ENCODE measurements at regions not wholly inside any gene's neighbourhood (a gene's known extent, or its start where the extent isn't known, plus 50 kb on each side); places are given as distances from the start of the nearest gene placed in this dataset.

DNA sequence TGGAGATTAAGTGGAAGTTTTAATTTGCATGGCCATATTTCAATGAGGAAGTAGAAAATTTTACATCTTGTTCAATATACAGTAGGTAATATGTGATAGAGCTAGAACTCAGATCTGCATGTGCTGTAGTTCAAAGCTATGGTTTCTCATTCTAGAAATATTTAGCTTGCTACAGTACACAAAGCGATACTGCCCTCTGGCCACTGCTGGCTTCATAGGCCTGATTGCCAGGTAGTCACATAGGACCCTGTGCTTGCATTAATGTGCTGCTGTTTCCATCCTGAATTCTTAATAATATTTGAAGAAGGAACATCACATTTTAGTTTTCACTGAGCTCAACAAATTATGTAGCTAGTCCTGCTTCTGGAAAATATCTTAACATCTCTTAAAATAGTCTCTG is 87.0 kb downstream of the PLSCR2 start:
- no peak for DNase-seq (ENCODE audit: low spot score)
- no peaks in the 10 kb centered on the region for H3K9me3 ChIP-seq
- H3K36me3 ChIP-seq = no peaks in the 10 kb centered on the region
- no peak overlapping the region for H3K27ac ChIP-seq
- no peaks in the 10 kb centered on the region for H3K27me3 ChIP-seq
- H3K4me1 ChIP-seq = no peaks in the 10 kb centered on the region
- no peak overlapping the region for H3K4me3 ChIP-seq
- TF ChIP-seq, protein P1, sequence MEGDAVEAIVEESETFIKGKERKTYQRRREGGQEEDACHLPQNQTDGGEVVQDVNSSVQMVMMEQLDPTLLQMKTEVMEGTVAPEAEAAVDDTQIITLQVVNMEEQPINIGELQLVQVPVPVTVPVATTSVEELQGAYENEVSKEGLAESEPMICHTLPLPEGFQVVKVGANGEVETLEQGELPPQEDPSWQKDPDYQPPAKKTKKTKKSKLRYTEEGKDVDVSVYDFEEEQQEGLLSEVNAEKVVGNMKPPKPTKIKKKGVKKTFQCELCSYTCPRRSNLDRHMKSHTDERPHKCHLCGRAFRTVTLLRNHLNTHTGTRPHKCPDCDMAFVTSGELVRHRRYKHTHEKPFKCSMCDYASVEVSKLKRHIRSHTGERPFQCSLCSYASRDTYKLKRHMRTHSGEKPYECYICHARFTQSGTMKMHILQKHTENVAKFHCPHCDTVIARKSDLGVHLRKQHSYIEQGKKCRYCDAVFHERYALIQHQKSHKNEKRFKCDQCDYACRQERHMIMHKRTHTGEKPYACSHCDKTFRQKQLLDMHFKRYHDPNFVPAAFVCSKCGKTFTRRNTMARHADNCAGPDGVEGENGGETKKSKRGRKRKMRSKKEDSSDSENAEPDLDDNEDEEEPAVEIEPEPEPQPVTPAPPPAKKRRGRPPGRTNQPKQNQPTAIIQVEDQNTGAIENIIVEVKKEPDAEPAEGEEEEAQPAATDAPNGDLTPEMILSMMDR (IDR thresholded peaks at IDR 0.05) = no peak

DNA sequence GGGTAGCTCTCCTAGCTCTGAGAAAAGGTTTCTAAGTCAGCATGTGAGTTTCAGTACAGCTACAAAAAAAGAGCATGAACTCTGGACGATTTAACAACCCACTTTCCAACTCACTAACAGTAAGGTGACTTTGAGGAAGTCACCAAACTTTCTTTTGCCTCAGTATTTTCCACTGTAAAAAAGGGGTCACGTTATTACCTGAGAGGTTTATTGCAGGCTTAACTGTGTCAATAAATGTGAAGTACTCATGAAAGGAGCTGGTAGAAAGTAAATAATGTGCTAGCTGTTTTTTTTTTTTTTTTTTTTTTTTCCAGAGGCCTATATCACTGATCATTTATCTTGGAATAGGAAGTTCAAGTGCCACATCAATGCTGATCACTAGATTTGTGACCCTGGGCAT is 89.3 kb downstream of the PLSCR2 start:
- Histone ChIP-seq H3K9me3 (no peaks in the 10 kb centered on the region), H3K27ac (no peak overlapping the region), H3K4me3 (no peak overlapping the region), H3K4me1 (no peaks in the 10 kb centered on the region), H3K27me3 (no peaks in the 10 kb centered on the region), H3K36me3 (no peaks in the 10 kb centered on the region)
- DNase-seq (ENCODE audit: low spot score) = no peak
- TF ChIP-seq, protein P1 (IDR thresholded peaks at IDR 0.05) = no peak

DNA sequence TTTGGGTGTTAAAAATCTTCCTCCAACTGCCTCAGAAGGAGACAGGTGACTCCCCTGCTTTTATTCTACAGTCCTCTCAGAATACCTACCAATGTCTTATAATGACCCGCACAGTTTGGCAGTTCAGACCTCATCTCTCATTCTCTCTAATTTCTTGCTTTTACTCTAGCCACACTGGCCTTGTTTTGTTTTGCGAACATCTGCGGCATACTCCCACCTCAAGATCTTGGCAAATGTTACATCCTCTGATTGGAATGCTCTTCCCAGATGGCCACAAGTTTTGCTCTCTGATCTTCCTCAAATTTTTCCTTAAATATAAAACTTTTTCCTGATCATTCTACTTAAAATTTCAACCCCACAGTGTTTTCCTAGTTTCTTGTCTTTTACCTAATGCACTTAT is 94.1 kb downstream of the PLSCR2 start:
- Histone ChIP-seq H3K27me3 (no peaks in the 10 kb centered on the region), H3K4me3 (no peak overlapping the region), H3K27ac (no peak overlapping the region), H3K9me3 (peaks cover 0 to 16% of the 10 kb centered on the region in 2 donors), H3K36me3 (no peaks in the 10 kb centered on the region), H3K4me1 (no peaks in the 10 kb centered on the region)
- TF ChIP-seq, protein P1 (IDR thresholded peaks at IDR 0.05) = no peak
- no peak for DNase-seq (ENCODE audit: low spot score)

DNA sequence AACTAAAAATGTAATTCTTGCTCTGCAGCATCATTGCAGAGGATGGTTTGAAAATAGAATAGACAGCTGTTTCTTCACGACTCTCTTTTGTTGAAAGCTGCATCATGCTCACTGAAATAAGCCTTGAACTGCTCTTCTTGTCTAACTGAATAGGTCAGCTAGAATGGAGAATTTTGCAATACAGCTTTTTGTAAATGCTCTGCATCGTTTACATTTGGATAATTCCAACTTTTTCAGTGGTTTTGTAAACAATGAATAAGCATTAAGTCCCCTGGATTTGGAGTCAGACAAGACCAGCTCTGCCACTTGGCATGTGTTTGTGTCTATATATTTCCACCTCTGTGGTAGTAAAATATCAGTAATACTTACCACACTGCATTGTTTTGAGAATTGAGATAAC is 95.2 kb downstream of the PLSCR2 start:
- no peak overlapping the region for H3K4me3 ChIP-seq
- H3K4me1 ChIP-seq = no peaks in the 10 kb centered on the region
- no peaks in the 10 kb centered on the region for H3K36me3 ChIP-seq
- peaks cover 0 to 16% of the 10 kb centered on the region in 2 donors for H3K9me3 ChIP-seq
- TF ChIP-seq, protein P1 (IDR thresholded peaks at IDR 0.05) = no peak
- no peak for DNase-seq (ENCODE audit: low spot score)
- H3K27me3 ChIP-seq = no peaks in the 10 kb centered on the region
- no peak overlapping the region for H3K27ac ChIP-seq

DNA sequence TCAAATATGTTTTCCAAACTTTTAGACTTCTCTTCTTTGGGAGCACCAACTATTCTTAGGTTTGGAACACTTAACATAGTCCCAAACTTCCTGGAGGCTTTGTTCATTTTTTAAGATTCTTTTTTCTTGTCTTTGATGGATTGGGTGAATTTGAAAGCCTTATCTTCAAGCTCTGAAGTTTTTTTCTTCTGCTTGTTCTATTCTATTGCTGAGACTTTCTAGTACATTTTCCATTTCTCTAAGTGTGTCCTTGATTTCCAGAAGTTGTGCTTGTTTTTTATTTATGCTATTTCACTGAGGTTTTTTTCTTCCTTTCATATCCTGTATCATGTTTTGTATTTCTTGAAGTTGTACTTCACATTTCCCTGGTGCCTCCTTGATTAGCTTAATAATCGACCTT is 97.5 kb downstream of the PLSCR2 start:
- no peaks in the 10 kb centered on the region for H3K4me1 ChIP-seq
- H3K36me3 ChIP-seq = no peaks in the 10 kb centered on the region
- DNase-seq (ENCODE audit: low spot score) = no peak
- peaks cover 0 to 16% of the 10 kb centered on the region in 2 donors for H3K9me3 ChIP-seq
- no peak overlapping the region for H3K4me3 ChIP-seq
- H3K27me3 ChIP-seq = no peaks in the 10 kb centered on the region
- TF ChIP-seq, protein P1 (IDR thresholded peaks at IDR 0.05) = no peak
- H3K27ac ChIP-seq = no peak overlapping the region

DNA sequence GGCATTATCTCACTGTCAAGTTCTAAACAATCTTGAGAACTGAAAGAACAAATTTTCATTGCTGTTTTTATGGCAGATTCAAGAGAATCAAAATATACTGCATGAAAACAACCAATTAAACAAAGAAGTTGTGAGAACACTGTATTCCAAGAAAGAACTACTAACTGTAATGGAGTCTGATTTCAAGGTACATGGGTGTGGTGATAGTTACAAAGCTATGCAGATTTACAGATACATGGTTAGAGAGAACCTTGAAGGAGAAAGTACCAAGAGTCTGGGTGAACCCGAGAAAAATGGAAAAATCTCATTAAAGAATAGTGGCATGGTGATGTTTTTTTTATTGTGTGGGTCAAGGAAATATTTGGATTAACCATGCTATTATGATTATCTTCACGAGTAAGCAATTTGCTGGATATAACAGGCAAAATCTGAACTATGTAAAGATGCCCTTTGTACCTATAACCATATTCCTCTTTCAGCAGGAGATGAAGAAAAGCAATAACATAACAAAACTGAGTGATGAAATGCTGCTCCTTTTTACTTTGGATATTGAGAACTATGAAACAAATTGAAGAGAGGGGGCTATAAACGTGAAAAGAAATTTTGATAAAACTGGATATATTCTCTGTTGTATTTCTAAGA is 100.4 kb downstream of the PLSCR2 start:
- TF ChIP-seq, protein P1 (IDR thresholded peaks at IDR 0.05) = no peak
- no peaks in the 10 kb centered on the region for H3K4me1 ChIP-seq

More for the DNA sequence above, 100.4 kb downstream of the PLSCR2 start:
- H3K27me3 ChIP-seq = no peaks in the 10 kb centered on the region
- no peak overlapping the region for H3K4me3 ChIP-seq
- H3K36me3 ChIP-seq = no peaks in the 10 kb centered on the region
- no peak overlapping the region for H3K27ac ChIP-seq
- H3K9me3 ChIP-seq = peaks cover 0 to 16% of the 10 kb centered on the region in 2 donors
- DNase-seq (ENCODE audit: low spot score) = no peak

Measured in right atrium auricular region (tissue), 2 donors.